ENCODE measurements at regions not wholly inside any gene's neighbourhood (a gene's known extent, or its start where the extent isn't known, plus 50 kb on each side); places are given as distances from the start of the nearest gene placed in this dataset.

DNA sequence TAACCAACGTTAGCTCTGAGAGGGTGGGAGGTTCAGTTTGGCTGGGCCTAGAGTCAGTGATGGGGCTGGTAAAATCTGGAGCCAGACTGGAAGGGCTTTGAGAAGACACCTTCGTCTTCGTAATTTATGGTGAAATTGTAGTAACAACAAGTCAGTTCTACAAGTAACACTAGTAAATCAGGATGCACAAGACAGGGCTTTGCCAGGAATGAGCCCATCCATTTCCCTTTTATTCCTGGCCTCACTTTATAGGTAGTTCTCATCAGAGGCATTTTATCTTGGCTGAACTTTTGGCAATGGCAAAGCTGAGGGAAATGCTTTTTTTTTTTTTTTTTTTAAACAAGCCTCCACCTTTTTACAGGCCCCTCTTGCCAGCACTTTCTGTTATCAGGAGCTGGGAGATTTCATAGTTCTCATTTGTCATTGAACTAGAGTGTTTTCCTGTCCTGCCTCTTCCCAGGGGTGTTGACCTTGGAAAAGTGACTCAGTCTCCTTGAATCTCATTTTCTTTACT is 110.5 kb upstream of the KLF4 start:
- CTCF ChIA-PET = interaction anchor here (0.6 kb wide), 1 partner anchor 915 kb away, joined by 3 read pairs; no protein-coding TSS in a partner anchor
- no peak for TF ChIP-seq ZNF366 (tag by site-specific recombination; conservative IDR thresholded peaks at IDR 0.05)
- TF ChIP-seq, protein P1, sequence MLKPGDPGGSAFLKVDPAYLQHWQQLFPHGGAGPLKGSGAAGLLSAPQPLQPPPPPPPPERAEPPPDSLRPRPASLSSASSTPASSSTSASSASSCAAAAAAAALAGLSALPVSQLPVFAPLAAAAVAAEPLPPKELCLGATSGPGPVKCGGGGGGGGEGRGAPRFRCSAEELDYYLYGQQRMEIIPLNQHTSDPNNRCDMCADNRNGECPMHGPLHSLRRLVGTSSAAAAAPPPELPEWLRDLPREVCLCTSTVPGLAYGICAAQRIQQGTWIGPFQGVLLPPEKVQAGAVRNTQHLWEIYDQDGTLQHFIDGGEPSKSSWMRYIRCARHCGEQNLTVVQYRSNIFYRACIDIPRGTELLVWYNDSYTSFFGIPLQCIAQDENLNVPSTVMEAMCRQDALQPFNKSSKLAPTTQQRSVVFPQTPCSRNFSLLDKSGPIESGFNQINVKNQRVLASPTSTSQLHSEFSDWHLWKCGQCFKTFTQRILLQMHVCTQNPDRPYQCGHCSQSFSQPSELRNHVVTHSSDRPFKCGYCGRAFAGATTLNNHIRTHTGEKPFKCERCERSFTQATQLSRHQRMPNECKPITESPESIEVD (tag by site-specific recombination; IDR thresholded peaks at IDR 0.05) = peak; percentile 49; the same call in 1 of the 2 replicates

DNA sequence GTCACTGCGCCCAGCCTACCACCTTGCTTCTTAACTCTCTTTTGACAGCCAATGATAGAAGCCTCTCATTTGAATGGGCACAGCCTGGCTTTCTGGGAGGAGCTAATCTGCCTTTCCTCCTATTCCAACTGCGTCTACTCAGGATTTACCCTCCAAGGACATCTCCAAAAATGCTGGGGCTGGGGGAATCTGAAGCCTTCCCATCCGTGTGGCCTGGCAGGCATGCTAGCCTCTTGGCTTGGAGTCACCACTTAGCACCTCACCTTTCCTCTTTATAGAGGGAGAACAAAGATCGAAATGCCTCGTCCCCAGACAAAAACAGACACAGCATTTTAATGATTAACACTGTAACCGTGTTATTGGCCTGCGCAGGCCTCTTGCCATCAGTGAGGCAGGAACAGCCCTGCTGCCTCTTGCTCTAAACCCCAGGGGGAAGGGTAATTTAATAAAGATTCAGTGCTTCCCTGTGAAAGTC is 108.2 kb upstream of the KLF4 start:
- POLR2A ChIA-PET = no interaction called here
- CTCF ChIA-PET = interaction anchor here (1.1 kb wide), 1 partner anchor 30 kb away, joined by 4 read pairs; no protein-coding TSS in a partner anchor
- Histone ChIP-seq H3K36me3 (ENCODE audit: control insufficient read depth in 2 of 2, insufficient read depth in 1 of 2, low read length in 2 of 2) (no peaks in the 10 kb centered on the region), H3K27ac (ENCODE audit: extremely low read depth, low read depth, low read length) (no peak overlapping the region), H3K9me3 (ENCODE audit: control insufficient read depth, insufficient read depth, low read depth, low read length) (no peaks in the 10 kb centered on the region), H3K4me3 (ENCODE audit: low read depth, low read length) (no peak overlapping the region), H3K4me1 (ENCODE audit: control insufficient read depth, insufficient read depth, low read length) (peaks cover 6% of the 10 kb centered on the region)
- no peak for TF ChIP-seq ZSCAN16 (tag by site-specific recombination; IDR thresholded peaks at IDR 0.05)
- TF ChIP-seq TRIM28 (IDR thresholded peaks at IDR 0.05; ENCODE audit: borderline replicate concordance, low read length) = no peak
- TF ChIP-seq, protein P2, sequence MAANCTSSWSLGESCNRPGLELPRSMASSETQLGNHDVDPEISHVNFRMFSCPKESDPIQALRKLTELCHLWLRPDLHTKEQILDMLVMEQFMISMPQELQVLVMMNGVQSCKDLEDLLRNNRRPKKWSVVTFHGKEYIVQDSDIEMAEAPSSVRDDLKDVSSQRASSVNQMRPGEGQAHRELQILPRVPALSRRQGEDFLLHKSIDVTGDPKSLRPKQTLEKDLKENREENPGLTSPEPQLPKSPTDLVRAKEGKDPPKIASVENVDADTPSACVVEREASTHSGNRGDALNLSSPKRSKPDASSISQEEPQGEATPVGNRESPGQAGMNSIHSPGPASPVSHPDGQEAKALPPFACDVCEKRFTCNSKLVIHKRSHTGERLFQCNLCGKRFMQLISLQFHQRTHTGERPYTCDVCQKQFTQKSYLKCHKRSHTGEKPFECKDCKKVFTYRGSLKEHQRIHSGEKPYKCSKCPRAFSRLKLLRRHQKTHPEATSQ (tag by site-specific recombination; IDR thresholded peaks at IDR 0.05) = no peak
- TF ChIP-seq ZBTB20 (tag by site-specific recombination; IDR thresholded peaks at IDR 0.05) = no peak
- no peak for TF ChIP-seq ZNF24 (tag by site-specific recombination; IDR thresholded peaks at IDR 0.05)
- TF ChIP-seq GLI4 (tag by site-specific recombination; IDR thresholded peaks at IDR 0.05) = no peak
- TF ChIP-seq ZNF114 (tag by site-specific recombination; IDR thresholded peaks at IDR 0.05) = no peak
- TF ChIP-seq, protein P3, sequence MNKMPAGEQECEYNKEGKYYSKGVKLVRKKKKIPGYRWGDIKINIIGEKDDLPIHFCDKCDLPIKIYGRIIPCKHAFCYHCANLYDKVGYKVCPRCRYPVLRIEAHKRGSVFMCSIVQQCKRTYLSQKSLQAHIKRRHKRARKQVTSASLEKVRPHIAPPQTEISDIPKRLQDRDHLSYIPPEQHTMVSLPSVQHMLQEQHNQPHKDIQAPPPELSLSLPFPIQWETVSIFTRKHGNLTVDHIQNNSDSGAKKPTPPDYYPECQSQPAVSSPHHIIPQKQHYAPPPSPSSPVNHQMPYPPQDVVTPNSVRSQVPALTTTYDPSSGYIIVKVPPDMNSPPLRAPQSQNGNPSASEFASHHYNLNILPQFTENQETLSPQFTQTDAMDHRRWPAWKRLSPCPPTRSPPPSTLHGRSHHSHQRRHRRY (tag by site-specific recombination; IDR thresholded peaks at IDR 0.05) = no peak
- TF ChIP-seq, protein P1 (tag by site-specific recombination; IDR thresholded peaks at IDR 0.05) = no peak

More for the DNA sequence above, 110.5 kb upstream of the KLF4 start:
- no peaks in the 10 kb centered on the region for H3K9me3 ChIP-seq (ENCODE audit: control insufficient read depth, insufficient read depth, low read depth, low read length)
- H3K4me1 ChIP-seq (ENCODE audit: control insufficient read depth, insufficient read depth, low read length) = no peaks in the 10 kb centered on the region
- no peak overlapping the region for H3K4me3 ChIP-seq (ENCODE audit: low read depth, low read length)
- no peaks in the 10 kb centered on the region for H3K36me3 ChIP-seq (ENCODE audit: control insufficient read depth in 2 of 2, insufficient read depth in 1 of 2, low read length in 2 of 2)
- POLR2A ChIA-PET = interaction anchor here (0.6 kb wide), 3 partner anchors 17 to 47 kb away, joined by 3 to 4 read pairs (median 3); no protein-coding TSS in a partner anchor
- no peak overlapping the region; the same call in 1 of the 2 replicates for H3K27ac ChIP-seq (ENCODE audit: extremely low read depth, low read depth, low read length)

DNA sequence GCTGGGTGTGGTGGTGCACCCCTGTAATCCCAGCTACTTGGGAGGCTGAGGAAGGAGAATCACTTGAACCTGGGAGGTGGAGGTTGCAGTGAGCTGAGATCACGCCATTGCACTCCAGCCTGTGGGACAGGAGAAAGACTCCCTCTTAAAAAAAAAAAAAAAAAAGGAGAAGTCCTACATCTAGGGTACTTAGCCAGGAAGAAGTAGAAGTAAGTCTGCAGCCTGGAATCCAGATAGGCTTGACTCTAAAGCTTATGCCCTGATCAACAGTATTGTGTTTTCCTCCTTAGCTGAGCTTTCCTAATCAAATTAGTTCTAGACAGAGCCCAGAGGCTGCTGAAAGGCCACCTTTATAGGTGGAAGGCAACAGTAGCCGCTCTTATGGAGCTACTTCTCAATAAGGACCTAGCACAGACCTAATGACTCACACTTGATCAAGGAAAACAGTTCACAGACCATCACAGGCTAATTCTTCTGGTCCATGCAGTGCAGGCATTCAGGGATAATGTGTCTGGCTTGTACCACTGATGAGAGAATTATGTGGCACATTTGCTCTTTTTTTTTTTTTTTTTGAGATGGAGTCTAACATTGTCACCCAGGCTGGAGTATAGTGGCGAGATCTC is 105.5 kb upstream of the KLF4 start:
- ChIA-PET POLR2A (no interaction called here), CTCF (interaction anchor here (0.6 to 0.7 kb wide), 3 partner anchors 53 to 1217 kb away, joined by 3 to 4 read pairs (median 3); no protein-coding TSS in a partner anchor)
- no peaks in the 10 kb centered on the region for H3K36me3 ChIP-seq (ENCODE audit: control insufficient read depth in 2 of 2, insufficient read depth in 1 of 2, low read length in 2 of 2)
- H3K4me3 ChIP-seq (ENCODE audit: low read depth, low read length) = no peak overlapping the region
- TF ChIP-seq, protein P4, sequence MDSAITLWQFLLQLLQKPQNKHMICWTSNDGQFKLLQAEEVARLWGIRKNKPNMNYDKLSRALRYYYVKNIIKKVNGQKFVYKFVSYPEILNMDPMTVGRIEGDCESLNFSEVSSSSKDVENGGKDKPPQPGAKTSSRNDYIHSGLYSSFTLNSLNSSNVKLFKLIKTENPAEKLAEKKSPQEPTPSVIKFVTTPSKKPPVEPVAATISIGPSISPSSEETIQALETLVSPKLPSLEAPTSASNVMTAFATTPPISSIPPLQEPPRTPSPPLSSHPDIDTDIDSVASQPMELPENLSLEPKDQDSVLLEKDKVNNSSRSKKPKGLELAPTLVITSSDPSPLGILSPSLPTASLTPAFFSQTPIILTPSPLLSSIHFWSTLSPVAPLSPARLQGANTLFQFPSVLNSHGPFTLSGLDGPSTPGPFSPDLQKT (IDR thresholded peaks at IDR 0.05; ENCODE audit: borderline replicate concordance, low read depth, low read length) = no peak
- TF ChIP-seq ZFP3 (tag by site-specific recombination; IDR thresholded peaks at IDR 0.05; ENCODE audit: low read depth) = no peak
- TF ChIP-seq ZNF610 (tag by site-specific recombination; IDR thresholded peaks at IDR 0.05; ENCODE audit: borderline replicate concordance) = no peak
- TF ChIP-seq, protein P1 (tag by site-specific recombination; IDR thresholded peaks at IDR 0.05) = no peak
- TF ChIP-seq, protein P5, sequence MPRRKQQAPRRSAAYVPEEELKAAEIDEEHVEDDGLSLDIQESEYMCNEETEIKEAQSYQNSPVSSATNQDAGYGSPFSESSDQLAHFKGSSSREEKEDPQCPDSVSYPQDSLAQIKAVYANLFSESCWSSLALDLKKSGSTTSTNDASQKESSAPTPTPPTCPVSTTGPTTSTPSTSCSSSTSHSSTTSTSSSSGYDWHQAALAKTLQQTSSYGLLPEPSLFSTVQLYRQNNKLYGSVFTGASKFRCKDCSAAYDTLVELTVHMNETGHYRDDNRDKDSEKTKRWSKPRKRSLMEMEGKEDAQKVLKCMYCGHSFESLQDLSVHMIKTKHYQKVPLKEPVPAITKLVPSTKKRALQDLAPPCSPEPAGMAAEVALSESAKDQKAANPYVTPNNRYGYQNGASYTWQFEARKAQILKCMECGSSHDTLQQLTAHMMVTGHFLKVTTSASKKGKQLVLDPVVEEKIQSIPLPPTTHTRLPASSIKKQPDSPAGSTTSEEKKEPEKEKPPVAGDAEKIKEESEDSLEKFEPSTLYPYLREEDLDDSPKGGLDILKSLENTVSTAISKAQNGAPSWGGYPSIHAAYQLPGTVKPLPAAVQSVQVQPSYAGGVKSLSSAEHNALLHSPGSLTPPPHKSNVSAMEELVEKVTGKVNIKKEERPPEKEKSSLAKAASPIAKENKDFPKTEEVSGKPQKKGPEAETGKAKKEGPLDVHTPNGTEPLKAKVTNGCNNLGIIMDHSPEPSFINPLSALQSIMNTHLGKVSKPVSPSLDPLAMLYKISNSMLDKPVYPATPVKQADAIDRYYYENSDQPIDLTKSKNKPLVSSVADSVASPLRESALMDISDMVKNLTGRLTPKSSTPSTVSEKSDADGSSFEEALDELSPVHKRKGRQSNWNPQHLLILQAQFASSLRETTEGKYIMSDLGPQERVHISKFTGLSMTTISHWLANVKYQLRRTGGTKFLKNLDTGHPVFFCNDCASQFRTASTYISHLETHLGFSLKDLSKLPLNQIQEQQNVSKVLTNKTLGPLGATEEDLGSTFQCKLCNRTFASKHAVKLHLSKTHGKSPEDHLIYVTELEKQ (tag by site-specific recombination; IDR thresholded peaks at IDR 0.05; ENCODE audit: borderline replicate concordance) = no peak
- no peaks in the 10 kb centered on the region for H3K9me3 ChIP-seq (ENCODE audit: control insufficient read depth, insufficient read depth, low read depth, low read length)
- H3K4me1 ChIP-seq (ENCODE audit: control insufficient read depth, insufficient read depth, low read length) = peaks cover 6% of the 10 kb centered on the region
- no peak overlapping the region for H3K27ac ChIP-seq (ENCODE audit: extremely low read depth, low read depth, low read length)
